HG03025 (cell line): ENCODE measurements at regions not wholly inside any gene's neighbourhood (a gene's known extent, or its start where the extent isn't known, plus 50 kb on each side); places are given as distances from the start of the nearest gene placed in this dataset.

Source experiments
- ATAC-seq: cut with Tn5 transposase; IDR thresholded peaks from one replicate; pipeline ENCODE4 v1.9.1; 2021; ENCODE audit warnings: mild to moderate bottlenecking, moderate library complexity; ENCODE audit not compliant: unreplicated experiment, low FRiP score

DNA sequence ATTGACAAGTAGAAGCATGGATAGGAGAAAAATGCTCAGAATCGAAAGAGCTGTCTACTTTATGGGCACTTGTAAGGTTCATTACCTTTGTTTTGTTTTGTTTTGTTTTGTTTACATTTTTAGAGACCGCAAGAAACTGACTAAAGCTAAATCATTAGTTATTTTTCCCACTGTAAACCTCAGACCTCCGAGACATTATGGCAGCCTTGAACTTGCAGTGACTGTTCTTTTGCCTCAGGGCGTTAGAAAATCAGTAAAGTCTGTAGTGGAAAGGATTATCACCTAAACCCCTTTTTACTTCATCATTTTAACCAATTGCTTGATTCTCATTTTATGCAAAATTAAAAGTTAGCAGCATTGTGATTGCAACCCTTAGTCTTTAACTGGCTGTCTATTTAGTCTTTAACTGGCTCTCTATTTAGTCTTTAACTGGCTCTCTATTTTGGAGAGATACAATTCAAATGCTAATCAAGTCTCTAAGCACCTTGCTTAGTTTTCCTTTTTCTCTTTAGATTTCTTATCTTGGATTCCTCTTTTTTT lies 383.3 kb upstream of the ROBO2 start:
- ATAC-seq: no peak

DNA sequence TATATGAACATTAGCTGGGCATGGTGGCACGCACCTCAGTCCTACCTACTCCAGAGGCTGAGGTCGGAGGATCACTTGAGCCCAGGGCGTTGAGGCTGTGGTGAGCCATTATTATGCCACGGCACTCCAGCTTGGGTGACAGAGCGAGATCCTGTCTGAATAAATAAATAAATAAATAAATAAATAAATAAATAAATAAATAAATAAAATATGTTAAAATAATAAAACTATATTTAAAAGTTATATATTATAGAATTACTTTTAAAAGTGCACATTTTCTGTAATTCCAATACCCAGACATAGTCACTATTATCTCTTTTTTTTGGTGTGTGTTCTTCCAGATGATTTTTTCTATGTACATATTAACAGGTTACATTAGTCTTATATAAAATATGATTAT lies 382.0 kb upstream of the ROBO2 start:
- no peak for ATAC-seq

DNA sequence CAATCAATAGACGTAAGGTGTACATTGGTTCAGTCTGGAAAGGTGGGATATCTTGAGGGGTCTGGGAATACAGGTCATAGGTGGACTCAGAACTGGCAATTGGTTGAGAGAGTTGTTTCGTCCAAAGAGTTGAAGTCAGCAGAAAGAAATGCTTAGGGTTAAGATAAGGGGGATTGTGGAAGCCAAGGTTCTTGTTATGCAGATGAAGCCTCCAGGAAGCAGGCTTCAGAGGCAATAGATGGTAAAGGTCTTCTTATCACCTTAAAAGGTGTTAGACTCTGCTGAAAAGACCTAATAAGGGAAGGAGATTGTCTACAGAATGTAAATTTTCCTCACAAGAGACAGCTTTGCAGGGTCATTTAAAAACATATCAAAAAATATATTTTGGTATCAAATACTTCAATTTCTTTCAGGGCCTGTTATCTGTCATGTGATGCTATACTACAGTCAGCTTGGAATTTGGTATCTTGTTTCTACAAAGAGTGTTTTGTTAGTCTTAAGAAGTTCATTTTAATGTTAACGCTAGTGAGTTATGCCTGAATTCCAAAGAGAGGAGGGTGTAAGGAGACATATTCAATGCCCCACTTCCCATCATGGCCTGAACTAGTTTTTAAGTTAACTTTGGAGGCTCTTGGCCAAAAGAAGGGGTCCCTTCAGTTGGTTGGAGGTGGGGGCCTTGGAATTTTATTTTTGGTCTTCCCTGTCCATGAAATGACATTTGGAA lies 378.2 kb upstream of the ROBO2 start:
- no peak for ATAC-seq

DNA sequence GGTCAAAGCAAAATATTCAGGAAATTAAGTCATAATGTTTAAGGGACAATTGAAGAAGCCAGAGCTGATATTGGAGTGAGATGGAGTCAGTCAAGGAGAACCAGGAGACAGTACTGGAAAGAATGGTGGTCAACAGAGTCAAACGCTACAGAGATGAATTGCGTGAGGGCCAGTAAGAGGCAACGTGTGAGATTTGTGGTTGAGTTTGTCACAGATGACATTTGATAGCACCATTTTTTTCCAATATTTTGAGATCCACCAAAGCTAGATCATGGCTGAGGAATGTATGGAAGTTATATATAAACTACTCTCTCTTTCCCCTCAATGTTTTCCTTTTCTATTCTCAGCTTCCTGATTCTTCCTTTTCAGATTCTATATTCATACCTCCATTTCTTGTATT lies 375.1 kb upstream of the ROBO2 start:
- no peak for ATAC-seq

DNA sequence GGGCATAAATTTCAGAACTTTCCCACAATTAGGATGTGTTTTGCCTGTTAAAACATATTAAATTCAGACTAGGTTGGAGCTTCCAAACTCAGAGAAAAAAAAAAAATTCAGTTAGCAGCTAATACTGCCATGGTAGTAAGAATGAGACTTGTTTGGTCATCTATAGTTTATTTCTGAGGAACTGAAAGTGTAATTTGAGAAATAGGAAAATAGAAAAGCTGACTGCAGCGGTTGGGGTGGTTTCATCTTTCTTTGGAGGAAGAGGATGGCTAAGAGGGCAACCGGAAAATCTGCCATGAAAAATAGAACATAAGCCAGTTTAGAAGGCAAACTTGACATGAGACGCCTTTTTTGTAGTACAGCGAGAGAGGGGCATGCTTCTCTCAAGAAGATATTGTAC lies 371.2 kb upstream of the ROBO2 start:
- ATAC-seq: no peak

DNA sequence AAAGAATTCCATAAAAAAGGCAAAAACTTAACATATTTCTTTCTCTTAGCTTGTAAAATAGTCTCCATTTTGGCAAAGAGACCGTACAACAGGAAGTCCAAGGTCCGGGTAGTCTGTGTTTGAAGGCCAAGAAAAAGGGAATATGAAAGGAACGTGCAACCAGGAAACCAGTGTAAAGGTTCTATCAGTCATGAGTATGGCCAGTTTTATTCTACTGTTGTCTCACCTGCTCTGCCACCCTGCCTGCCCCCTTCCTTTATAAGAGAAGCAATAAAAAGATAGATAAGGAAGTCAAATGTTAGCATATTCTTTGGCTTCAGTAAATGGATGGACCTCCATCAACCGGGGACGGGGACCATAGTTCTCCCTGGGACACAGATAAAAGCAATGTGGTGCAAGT lies 370.6 kb upstream of the ROBO2 start:
- no peak for ATAC-seq

DNA sequence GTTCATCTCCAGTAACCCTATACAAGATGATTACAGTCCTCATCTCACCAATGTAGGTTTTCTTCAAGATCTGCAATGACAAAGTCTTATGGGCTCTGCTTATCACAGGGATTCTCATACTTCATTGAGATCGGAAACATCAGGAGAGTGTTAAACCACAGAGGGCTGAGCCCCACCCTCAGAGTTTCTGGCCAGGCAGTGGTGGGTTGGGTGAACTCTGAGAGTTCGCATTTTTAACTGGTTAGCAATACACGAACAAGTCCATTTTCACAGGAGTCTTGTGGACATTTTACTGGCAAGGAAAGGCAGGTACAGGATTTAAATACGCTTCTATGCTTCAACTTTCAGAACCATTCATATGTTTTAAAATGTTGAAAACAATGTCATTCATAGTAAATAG lies 366.7 kb upstream of the ROBO2 start:
- no peak for ATAC-seq

DNA sequence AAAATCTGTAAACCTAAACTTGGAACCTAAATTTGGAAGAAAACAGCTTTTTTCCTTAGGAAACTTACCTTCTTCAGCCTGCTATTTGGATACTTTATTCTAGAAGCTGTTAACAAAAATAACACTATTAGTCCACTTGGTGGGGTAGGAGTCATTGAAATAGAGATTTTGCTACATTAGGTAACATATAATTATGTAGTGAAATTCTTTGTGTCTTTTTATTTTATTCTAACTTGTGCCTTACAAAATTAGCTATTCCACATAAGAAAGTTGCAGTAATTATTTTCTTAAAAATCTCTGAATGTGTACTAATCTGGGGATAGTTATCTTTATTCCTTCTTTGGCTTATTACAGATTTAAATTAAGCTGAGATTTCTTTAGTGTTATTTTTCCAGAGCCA lies 360.4 kb upstream of the ROBO2 start:
- ATAC-seq: no peak

DNA sequence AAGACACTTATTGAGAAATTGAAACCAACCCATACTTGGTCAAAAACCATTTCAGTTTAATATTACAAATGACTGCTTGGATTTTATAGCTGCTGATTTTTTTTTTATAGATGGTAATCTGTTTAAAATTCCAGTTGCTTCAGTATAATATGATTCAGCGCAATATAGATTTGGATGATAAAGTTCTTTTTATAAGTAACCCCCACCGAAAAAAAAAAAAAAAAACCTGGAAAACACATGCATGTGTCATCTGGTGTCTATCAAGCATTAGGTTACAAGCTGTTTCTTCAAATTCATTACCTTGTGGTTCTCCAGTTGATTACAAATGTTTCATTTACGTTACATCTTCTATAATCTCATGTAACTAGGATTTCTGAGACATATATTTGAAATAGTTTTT lies 356.6 kb upstream of the ROBO2 start:
- ATAC-seq: no peak

DNA sequence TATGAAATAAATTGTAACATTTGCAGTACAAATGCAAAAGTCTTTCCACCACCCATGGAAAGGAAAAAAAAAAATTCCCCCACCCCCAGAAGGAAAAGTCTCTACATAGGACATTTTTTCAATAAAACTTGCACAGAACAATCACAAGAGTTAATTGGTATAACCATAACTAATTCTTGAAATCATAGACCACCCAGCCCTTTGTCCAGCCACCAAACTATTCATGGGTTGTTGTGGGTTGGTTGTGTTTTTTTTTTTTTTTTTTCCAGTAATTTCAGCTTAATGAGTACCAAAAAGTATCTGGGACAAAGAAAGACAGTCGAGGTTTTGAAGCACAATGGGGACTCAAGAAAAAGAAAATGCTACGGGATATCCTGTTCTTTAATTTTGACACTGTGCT lies 355.0 kb upstream of the ROBO2 start:
- no peak for ATAC-seq

DNA sequence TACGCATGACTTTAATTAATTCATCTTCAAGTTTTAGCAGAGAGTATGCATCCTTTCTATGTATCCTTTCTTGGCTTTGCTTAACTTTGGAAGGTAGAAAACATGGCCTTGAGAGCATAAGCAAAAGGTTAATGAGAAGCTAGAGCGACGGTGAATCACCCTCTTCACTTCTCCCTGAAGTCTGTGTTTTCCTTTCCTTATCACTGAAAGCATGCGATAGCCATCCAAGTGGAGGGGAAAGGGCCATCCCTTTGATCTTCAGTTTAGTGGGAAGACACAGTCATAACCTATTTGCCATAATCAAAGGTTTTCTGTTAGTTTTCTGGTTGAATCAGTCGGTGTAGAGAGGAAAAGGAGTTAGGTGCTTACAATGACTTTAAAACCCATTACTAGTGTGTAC lies 354.0 kb upstream of the ROBO2 start:
- ATAC-seq: no peak

DNA sequence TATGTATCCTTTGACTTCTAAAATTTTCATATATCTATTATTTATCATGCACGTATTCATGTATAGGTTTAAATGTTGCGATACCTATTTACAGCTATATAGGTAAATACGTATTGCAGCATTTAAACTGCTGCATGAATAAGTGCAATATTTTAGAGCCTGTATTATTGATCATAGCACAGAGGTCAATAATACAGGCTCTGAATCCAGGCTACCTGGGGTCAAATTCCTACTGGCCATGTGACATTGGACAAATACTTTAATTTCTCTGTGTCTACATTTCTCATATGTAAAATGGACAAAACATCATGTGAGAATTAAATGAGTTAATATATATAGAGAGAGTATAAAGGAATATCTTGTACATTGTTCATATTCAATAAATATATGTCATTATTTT lies 352.9 kb upstream of the ROBO2 start:
- no peak for ATAC-seq

DNA sequence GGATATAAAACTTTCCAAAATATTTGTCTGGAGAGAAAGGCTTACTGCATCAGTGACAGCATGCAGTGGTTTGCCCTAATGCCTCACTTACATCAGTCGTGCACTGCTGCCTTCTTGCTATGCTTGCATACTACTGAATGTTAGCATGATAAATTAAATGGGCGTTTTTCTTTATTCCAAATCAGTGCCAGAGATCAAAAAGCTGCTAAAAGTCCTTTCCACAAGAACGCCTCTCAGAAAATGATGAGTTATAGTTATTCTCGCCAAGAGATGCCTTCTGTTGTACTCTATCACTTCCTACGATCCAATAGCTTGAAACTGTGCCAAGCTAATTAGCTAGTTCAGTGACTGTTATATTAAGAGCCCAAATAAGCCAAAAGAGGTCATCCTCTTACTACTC lies 345.8 kb upstream of the ROBO2 start:
- no peak for ATAC-seq

DNA sequence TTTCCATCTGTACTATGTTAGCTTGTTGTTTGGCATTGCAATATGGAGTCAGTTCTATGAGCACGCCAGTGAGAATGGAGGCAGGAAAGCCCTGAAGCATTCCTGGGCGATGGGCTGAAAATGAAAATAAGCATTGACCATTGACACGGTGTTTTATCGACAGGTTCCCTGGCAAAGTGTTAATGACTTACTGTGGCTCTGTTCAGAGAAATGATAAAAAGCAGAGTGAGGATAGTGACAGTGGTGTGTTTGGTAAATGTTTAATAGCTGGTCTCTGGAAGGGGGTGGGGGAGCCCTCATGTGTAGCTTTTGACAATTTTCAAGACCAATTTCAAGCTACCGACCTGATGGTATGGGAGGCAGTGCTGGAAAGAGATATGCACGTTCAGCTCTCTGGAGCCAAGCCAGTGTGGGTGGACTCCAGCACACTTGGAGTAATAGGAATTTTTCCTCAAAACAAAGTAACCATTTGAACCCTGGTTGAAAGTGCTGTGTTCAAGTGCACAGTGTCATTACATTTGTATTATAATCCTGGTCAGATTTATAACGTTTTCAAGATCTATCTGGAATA lies 341.7 kb upstream of the ROBO2 start:
- no peak for ATAC-seq

DNA sequence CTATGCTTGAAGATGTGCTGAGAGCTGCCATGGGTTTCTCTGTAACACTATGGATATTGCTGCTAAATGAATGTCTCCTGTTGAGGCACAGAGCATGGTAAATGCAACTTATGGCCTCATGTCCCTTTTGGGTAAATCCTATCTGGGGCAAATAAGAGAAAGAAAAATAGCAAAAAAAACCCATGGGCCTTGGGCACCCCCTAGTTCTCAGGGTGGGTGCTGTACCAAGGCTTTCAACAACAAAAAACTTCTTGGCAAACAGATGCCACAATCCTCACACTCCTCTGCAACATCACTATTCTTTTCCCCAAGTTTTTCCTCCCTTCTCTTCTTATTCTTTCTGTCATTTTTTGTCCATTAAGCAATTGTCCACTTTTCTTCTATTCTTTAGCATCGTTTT lies 340.1 kb upstream of the ROBO2 start:
- ATAC-seq: no peak

DNA sequence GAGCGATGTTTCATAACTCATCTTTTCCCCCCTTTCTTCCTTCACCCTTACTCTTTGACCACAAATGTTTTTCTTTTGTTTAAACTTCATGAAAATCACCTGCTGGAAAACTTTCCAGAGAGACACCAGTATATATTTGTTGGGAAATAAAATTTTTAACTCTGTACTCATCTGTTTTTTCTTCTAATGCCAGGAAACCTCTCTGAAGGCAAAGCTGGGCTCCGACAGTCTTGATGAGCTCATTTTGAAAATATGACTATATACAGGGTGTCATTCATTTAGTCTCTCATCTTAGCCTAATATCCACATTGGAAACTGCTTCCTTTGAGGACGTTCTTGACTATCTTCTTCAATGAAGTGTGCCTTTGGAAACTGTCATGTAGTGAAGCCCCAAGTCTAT lies 339.6 kb upstream of the ROBO2 start:
- ATAC-seq: no peak

DNA sequence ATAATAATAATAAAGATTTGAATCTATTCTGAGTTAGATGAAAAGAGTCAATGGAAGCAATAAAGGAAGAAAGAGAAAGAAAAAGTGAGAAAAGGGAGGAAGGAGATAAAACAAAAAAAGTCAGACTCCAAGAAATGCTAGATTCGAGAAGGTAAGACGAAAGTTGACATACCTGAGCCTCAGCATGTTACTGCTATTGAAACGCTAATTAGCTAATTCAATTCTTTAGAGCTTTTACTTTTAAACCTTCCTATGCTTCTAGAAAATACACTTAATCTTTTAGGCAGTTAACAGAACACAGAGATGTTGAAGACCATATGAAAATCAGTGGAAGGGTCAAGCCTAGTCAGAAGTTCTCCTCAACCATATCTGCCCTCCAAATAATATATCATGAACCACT lies 337.2 kb upstream of the ROBO2 start:
- ATAC-seq: no peak

DNA sequence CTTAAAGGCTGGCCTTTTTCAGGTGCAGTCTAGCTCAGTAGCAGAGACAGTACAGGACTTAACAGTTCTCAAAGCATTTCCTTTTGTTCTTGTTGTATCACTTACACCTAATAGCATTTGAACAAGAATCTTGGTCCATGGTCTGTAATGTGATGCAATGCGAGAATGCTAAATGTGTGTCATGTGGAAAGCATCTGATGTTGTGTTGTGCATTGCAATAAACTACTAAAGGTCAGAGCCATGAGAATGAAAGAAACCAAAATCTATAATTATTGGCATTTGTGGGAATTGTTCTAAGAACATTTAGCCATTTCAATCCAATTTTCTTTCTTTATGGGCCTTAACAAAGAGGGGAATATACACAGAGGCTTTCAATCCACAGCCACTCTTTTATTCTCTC lies 324.5 kb upstream of the ROBO2 start:
- ATAC-seq: no peak

DNA sequence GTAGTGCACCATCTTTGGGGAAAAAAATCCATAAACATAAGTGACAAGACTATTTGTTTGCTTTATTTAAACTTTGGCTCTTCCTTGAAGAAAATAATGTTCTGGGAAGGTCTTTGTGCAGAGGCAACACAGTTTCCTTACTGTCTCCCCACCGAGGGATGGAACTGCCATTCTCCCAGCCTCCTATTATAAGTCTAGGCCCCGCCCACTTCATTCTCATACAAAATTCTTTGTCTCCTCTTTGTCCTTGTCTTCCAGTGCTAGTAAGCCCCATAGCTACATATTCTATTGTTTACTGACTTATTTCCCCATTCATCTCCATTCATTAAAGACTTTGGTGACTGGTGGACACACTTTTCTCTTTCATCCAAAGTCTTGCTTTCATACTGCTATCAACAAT lies 316.5 kb upstream of the ROBO2 start:
- ATAC-seq: no peak

DNA sequence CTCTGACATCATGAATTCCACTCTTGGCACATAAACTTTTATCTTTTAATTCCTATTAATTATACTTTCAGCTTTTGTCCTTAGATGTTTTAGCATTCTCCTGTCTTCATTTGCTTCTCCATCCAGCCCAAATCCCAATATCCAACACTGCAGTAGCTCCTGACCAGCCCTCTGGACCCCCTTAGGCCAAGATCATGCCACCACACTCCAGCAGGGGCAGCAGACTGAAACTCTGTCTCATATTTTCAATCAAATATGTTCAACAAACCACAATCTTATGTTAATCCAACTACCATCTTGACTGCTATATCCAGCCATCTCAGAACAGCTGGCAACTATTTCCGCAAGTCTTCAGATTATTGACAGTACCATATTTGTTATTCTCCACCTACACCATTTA lies 315.8 kb upstream of the ROBO2 start:
- ATAC-seq: no peak

DNA sequence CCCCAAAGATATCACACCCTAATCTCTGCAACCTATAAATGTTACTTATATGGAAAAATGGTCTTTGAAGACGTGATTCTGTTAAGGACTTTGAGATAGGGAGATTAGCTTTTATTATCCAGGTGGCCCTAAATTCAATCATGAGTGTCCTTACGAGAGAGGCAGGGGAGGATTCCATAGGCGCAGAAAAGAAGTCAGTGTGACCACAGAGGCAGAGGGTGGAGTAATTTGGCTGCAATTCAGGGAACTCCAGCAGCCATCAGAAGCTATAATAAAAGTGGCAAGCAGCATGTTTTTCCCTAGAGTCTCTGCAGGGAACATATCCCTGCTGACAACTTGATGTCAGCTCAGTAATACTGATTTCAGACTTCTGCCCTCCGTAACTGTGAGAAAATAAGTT lies 315.2 kb upstream of the ROBO2 start:
- no peak for ATAC-seq

DNA sequence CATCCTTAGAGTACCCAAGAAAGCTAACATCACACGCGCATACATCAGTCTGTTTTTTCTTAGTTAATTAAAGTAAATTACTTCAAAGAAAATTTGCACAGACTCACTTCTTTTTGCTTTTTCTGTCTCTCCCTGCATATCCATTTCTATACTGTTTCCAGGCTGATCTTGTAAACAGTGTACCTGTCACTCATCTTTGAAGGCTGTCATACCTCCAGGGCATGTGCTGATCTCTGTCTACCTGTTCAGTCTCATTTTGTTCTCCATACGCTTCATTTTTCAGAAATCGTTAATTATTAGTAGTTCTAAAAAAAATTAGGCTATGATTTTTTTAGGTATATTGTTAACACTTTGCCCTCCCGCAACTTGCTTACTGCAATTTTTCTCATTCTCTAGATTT lies 313.9 kb upstream of the ROBO2 start:
- no peak for ATAC-seq

DNA sequence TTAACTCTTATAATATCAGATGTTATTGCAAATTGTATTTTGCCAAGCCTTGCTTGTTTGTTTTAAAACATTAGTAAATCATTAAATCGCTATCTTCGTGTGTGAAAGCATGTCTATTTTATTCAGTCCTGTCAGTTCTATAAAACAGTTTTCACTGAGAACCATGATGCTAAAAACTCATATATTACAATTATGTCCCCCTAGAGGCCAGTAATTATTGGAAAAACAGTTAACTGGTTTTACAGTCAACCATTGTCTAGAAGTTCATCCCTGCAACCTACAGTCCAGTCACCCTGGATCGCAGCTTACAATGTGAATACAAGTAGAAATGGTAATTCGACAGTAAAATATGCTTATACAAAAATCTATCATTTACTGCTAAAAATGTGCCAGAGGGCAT lies 311.5 kb upstream of the ROBO2 start:
- no peak for ATAC-seq
